Keratinocyte (primary cell): ENCODE measurements at regions not wholly inside any gene's neighbourhood (a gene's known extent, or its start where the extent isn't known, plus 50 kb on each side); places are given as distances from the start of the nearest gene placed in this dataset.

Experiments
- DNase-seq: peaks from one replicate; pipeline ENCODE4 v3.0.0-alpha.2; 2011; ENCODE audit warnings: low read depth, missing footprints, low spot score
- FAIRE-seq: peaks from 2 replicates; lab custom pipeline; 2011; peaks lifted over from hg19 to GRCh38; lab: Jason Lieb, UNC
- H2AFZ ChIP-seq: 2 replicates; pipeline ENCODE4 v1.6.0; 2012; ENCODE audit warnings: low read length, control low read depth, inconsistent platforms; ENCODE audit not compliant: control insufficient read depth
- H3K27ac ChIP-seq: 2 replicates; pipeline ENCODE4 v1.5.1; 2011; ENCODE audit warnings: low read length; ENCODE audit not compliant: control insufficient read depth, insufficient read depth
- H3K27me3 ChIP-seq: 3 replicates; pipeline ENCODE4 v1.6.0; 2011; ENCODE audit warnings: low read length; ENCODE audit not compliant: control insufficient read depth, insufficient read depth; ENCODE audit errors: extremely low read depth
- H3K36me3 ChIP-seq, 2 experiments: 2 replicates in 1 of 2; 3 replicates in 1 of 2; pipeline ENCODE4 v1.5.1; 2011; ENCODE audit warnings: low read length in 2 of 2, mild to moderate bottlenecking in 1 of 2; ENCODE audit not compliant: control insufficient read depth in 2 of 2, insufficient read depth in 2 of 2; ENCODE audit errors: extremely low read depth in 1 of 2
- H3K4me1 ChIP-seq: 3 replicates; pipeline ENCODE4 v1.5.1; 2011; ENCODE audit warnings: low read length; ENCODE audit not compliant: control insufficient read depth, insufficient read depth; ENCODE audit errors: extremely low read depth
- H3K4me2 ChIP-seq: 3 replicates; pipeline ENCODE4 v1.6.0; 2011; ENCODE audit warnings: low read depth, low read length; ENCODE audit not compliant: control insufficient read depth, insufficient read depth; ENCODE audit errors: extremely low read depth
- H3K4me3 ChIP-seq, 3 experiments: fragments of 200-600 bp in 1 of 3; sonication (generic) in 1 of 3; 2 replicates in 2 of 3; 3 replicates in 1 of 3; pipeline ENCODE4 v1.5.1; 2011 to 2016; ENCODE audit warnings: low read length in 3 of 3, mild to moderate bottlenecking in 3 of 3, control low read depth in 2 of 3, inconsistent platforms in 1 of 3, low read depth in 1 of 3, mixed read lengths in 1 of 3, mixed run types in 1 of 3, moderate library complexity in 1 of 3; ENCODE audit not compliant: control insufficient read depth in 2 of 3, insufficient read depth in 2 of 3; ENCODE audit errors: extremely low read depth in 1 of 3
- H3K79me2 ChIP-seq: 2 replicates; pipeline ENCODE4 v1.6.0; 2012; ENCODE audit warnings: low read length; ENCODE audit not compliant: control insufficient read depth, insufficient read depth
- H3K9ac ChIP-seq: 3 replicates; pipeline ENCODE4 v1.6.0; 2011; ENCODE audit warnings: low read length; ENCODE audit not compliant: control insufficient read depth, insufficient read depth; ENCODE audit errors: extremely low read depth
- H3K9me1 ChIP-seq: 3 replicates; pipeline ENCODE4 v1.6.0; 2011; ENCODE audit warnings: low read length; ENCODE audit not compliant: control insufficient read depth, insufficient read depth; ENCODE audit errors: extremely low read depth
- H3K9me3 ChIP-seq: 2 replicates; pipeline ENCODE4 v1.5.1; 2012; ENCODE audit warnings: low read depth, low read length; ENCODE audit not compliant: control insufficient read depth
- H4K20me1 ChIP-seq: 3 replicates; pipeline ENCODE4 v1.6.0; 2011; ENCODE audit warnings: low read length; ENCODE audit not compliant: control insufficient read depth, insufficient read depth; ENCODE audit errors: extremely low read depth
- EZH2 ChIP-seq: IDR thresholded peaks from one replicate; pipeline ENCODE4 v1.6.1; 2012; ENCODE audit warnings: inconsistent platforms, mild to moderate bottlenecking, low read length, moderate library complexity
- dilution Hi-C: fragments of 300-500 bp; cut with MboI; formaldehyde crosslinking; loops from one replicate; pipeline ENCODE4 v1.7.0; 2020; ENCODE audit warnings: low sequenced_read_pairs; ENCODE audit not compliant: extremely low pct_ligation_motif_present
- TF ChIP-seq, protein P1 (sequence below), 3 experiments: IDR thresholded peaks in 1 of 3; conservative IDR thresholded peaks in 1 of 3; optimal IDR thresholded peaks in 1 of 3; 2 replicates in 2 of 3; 3 replicates in 1 of 3; pipeline versions ENCODE3 to v1.5.1; 2011; ENCODE audit warnings: low read length in 3 of 3, mild to moderate bottlenecking in 3 of 3, moderate library complexity in 2 of 3, control low read depth in 1 of 3, inconsistent platforms in 1 of 3; ENCODE audit not compliant: insufficient read depth in 2 of 3; ENCODE audit errors: extremely low read depth in 1 of 3

DNA sequence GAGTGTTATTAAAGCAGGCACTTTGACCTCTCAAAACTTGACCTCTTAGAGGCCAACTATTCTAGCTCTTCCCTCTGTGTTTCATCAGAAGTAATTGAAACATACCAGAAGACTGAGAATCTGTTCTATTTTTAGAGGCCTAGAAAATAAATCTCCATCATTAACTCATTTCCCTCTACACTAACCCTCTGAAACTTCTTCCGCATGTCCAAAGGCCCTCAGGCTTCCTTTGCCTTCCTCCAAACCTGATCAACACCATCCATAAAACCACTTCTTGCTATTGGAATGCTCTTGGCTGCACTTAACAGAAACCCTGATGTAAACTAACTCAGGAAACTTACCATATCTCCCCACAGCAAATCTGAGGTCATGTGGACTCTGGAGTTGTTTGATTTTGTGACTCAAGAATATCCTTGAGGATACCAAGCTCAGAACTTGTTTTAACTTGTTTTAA is 196.4 kb downstream of the RPAP3 start:
- DNase-seq = peak; percentile 5
- H3K4me3 ChIP-seq = no peak overlapping the region
- FAIRE-seq = no peak
- peak overlapping the region; percentile 46 for H2AFZ ChIP-seq
- no peaks in the 10 kb centered on the region for H4K20me1 ChIP-seq
- no peaks in the 10 kb centered on the region for H3K9me3 ChIP-seq
- no peak overlapping the region for H3K9ac ChIP-seq
- TF ChIP-seq EZH2 = no peak
- TF ChIP-seq, protein P1, sequence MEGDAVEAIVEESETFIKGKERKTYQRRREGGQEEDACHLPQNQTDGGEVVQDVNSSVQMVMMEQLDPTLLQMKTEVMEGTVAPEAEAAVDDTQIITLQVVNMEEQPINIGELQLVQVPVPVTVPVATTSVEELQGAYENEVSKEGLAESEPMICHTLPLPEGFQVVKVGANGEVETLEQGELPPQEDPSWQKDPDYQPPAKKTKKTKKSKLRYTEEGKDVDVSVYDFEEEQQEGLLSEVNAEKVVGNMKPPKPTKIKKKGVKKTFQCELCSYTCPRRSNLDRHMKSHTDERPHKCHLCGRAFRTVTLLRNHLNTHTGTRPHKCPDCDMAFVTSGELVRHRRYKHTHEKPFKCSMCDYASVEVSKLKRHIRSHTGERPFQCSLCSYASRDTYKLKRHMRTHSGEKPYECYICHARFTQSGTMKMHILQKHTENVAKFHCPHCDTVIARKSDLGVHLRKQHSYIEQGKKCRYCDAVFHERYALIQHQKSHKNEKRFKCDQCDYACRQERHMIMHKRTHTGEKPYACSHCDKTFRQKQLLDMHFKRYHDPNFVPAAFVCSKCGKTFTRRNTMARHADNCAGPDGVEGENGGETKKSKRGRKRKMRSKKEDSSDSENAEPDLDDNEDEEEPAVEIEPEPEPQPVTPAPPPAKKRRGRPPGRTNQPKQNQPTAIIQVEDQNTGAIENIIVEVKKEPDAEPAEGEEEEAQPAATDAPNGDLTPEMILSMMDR (optimal IDR thresholded peaks at IDR 0.05 in 1 of 3, IDR thresholded peaks at IDR 0.05 in 1 of 3, conservative IDR thresholded peaks at IDR 0.05 in 1 of 3; ENCODE audit: extremely low read depth in 1 of 3, insufficient read depth in 2 of 3, low read length in 3 of 3) = no peak
- H3K4me2 ChIP-seq = peak overlapping the region; percentile 5
- dilution Hi-C loops = no loop called here
- no peaks in the 10 kb centered on the region for H3K9me1 ChIP-seq
- H3K27ac ChIP-seq = peak overlapping the region; percentile 14
- H3K4me1 ChIP-seq = peaks cover 18% of the 10 kb centered on the region
- no peaks in the 10 kb centered on the region for H3K36me3 ChIP-seq
- no peaks in the 10 kb centered on the region for H3K79me2 ChIP-seq
- no peaks in the 10 kb centered on the region for H3K27me3 ChIP-seq

- dilution Hi-C loops = no loop called here
- FAIRE-seq (no peak), DNase-seq (no peak)
- no peaks in the 10 kb centered on the region for H4K20me1 ChIP-seq
- H3K79me2 ChIP-seq = no peaks in the 10 kb centered on the region
- no peaks in the 10 kb centered on the region for H3K27me3 ChIP-seq
- no peaks in the 10 kb centered on the region for H3K9me3 ChIP-seq
- no peak overlapping the region for H3K9ac ChIP-seq
- no peak overlapping the region for H3K27ac ChIP-seq
- H2AFZ ChIP-seq = no peak overlapping the region
- H3K4me3 ChIP-seq = no peak overlapping the region
- H3K4me2 ChIP-seq = no peak overlapping the region
- peaks cover 18% of the 10 kb centered on the region for H3K4me1 ChIP-seq
- H3K36me3 ChIP-seq = no peaks in the 10 kb centered on the region
- TF ChIP-seq, protein P1 (optimal IDR thresholded peaks at IDR 0.05 in 1 of 3, IDR thresholded peaks at IDR 0.05 in 1 of 3, conservative IDR thresholded peaks at IDR 0.05 in 1 of 3; ENCODE audit: extremely low read depth in 1 of 3, insufficient read depth in 2 of 3, low read length in 3 of 3) = no peak
- no peak for TF ChIP-seq EZH2
- H3K9me1 ChIP-seq = no peaks in the 10 kb centered on the region
These were observed 198.6 kb downstream of the RPAP3 start for GRCh38 chr12:47507221-47507620.
